ENCODE measurements at regions not wholly inside any gene's neighbourhood (a gene's known extent, or its start where the extent isn't known, plus 50 kb on each side); places are given as distances from the start of the nearest gene placed in this dataset.

DNA sequence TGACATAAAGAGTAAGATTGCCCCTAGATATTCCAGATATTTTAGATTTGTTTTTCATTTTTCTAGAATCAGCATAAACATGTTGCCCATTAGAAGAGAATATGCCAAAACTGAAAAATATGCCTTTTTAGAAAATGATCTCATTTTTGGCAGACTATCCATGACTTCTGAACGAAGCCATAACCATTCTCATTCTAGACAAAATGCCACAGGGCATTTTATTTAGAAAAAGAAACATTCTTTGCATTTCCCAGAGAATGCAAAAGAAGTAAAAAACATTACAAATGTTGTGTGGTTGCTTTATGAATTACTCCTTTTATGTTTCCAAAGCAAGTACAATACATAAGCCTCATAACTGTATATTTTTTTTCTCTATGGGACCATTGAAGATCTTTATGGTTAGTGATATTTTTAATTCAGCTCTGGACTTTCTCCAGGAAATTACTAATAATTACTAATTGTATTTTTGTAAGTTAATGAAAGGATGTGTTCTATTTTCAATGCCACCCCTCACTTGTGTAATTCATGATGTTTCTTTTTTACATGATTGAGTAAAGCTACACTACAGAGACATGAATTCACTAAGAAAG lies 109.6 kb upstream of the SEM1 start:
- TF ChIP-seq, protein P1, sequence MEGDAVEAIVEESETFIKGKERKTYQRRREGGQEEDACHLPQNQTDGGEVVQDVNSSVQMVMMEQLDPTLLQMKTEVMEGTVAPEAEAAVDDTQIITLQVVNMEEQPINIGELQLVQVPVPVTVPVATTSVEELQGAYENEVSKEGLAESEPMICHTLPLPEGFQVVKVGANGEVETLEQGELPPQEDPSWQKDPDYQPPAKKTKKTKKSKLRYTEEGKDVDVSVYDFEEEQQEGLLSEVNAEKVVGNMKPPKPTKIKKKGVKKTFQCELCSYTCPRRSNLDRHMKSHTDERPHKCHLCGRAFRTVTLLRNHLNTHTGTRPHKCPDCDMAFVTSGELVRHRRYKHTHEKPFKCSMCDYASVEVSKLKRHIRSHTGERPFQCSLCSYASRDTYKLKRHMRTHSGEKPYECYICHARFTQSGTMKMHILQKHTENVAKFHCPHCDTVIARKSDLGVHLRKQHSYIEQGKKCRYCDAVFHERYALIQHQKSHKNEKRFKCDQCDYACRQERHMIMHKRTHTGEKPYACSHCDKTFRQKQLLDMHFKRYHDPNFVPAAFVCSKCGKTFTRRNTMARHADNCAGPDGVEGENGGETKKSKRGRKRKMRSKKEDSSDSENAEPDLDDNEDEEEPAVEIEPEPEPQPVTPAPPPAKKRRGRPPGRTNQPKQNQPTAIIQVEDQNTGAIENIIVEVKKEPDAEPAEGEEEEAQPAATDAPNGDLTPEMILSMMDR (IDR thresholded peaks at IDR 0.05), result no peak
- no peak for TF ChIP-seq EZH2 (IDR thresholded peaks at IDR 0.05)
